GM19467 (cell line): ENCODE measurements at regions not wholly inside any gene's neighbourhood (a gene's known extent, or its start where the extent isn't known, plus 50 kb on each side); places are given as distances from the start of the nearest gene placed in this dataset.

Source experiments
- ATAC-seq: cut with Tn5 transposase; IDR thresholded peaks from one replicate; pipeline ENCODE4 v1.9.1; 2021; ENCODE audit warnings: mild to moderate bottlenecking, moderate library complexity; ENCODE audit not compliant: unreplicated experiment

DNA sequence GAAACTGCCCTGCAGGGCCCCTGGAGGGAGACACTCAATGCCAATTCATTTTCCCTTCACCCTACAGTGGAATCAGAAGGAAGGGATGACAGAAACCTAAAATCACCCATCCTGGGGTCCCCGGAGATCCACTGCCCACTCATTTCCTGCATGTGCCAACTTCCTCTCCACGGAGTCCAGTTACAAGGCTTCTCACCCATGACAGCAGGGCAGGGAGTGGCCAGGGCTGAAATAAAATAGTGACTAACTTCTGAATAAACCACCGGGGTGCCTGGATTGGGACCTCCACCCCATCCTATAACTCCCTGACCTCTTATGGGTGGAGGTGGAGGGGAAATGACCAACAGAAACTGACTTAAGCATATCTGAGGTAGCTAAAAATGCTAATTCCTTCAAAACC is 362.3 kb downstream of the MAFB start:
- ATAC-seq = no peak

GRCh38 chr20:40325006-40325568 is 363.9 kb downstream of the MAFB start:
- ATAC-seq = no peak

DNA sequence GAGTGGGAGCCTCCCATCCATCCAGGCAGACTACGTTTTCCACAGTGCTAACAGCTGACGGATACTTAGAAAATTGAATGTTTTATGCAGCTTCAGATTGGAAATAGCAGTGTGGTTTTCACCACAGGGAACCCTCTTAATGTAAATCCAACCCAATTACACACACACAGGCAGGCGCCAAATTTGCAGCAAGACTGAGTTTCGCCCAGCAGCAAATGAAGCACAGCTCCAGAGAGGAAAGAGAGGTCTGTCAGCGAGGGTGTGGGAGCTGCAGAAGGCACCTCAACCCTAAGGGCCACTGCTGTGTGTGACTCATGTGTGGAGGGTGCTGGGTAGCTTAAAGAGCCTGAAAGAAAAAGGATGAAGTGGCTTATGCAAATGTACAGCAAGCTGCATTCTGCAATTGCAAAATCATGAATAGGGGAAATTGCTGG is 365.7 kb downstream of the MAFB start:
- no peak for ATAC-seq

DNA sequence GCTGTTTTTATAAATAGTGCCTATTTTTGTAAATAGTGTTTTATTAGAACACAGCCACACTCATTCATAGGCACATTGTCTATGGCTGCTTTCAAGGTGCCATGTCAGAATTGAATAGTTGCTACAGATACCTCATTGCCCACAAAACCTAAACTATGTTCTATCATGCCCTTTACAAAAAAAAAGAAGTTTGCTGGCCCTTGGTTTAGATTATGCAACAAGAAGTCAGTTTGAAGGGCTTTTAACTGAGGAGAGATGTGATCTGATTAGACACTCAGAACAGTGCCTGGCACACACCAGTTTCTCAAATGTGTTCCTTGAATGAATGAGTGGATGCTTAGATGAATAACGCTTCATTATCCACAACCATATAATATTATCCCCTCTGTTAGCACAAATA is 366.1 kb downstream of the MAFB start:
- ATAC-seq = no peak

DNA sequence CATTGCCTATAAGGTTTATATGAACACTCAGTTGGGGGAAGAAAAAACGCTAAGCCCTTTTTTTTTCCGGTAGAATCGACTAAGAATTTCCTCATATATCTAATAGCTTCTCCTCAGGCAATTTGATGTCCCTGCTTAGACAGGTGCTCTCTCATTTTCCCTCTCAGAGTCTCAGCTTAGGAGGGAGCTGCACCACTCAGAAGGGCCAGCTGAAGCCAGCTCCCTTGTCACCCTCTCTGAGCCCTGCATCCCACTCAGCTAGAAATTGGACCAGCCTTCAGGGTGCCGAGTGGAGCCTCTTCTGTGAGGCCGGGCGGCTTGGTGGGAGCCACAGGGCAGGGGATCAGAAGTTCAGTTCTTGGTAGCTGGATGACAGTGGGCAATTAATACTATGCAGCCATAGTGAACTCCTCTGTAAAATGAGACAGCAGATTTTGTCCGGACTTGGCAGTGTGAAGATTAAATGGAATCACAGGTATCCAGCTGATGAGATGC is 368.5 kb downstream of the MAFB start:
- ATAC-seq = no peak

GRCh38 chr20:40319741-40320516 is 369.1 kb downstream of the MAFB start:
- ATAC-seq = no peak

GRCh38 chr20:40319056-40319455 is 370.0 kb downstream of the MAFB start:
- ATAC-seq = no peak

GRCh38 chr20:40317156-40317790 is 371.8 kb downstream of the MAFB start:
- ATAC-seq = no peak

DNA sequence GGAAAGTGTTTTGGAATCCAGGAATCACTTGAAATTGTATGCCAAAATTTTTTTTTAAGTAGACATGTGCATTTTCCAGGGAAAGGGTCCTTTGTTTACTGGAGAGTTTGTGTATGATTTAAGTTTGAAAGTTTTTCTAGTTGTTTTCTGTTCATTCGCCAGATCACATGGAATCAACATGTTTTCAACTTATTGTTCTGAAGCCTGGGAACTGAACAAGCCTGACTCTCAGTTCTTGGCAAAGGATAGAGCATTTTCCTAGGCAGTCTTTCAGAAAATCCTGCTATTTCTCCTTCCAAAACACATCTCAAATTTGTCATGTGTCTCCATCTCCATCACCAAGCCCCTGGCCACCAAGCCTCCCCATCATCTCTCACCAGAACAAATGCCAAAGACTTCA is 374.8 kb downstream of the MAFB start:
- no peak for ATAC-seq

DNA sequence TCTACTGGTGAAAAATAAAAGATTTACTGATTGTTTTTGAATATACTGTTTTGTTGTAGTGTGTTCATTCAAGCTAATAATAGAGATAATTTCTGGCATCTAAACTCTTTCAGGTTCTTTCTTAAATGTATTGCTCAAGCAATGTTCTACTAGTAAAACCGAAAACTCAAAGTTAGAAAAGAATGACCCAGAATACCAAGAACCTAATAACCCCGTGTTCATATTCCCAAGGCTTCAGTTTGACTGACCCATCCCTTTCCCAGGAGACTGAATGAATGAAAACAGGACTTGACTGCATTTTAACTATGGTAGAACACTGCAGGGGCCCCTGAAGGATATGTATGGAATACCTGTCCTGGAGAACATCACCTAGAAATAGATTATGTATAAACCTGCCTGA is 375.3 kb downstream of the MAFB start:
- ATAC-seq = no peak

DNA sequence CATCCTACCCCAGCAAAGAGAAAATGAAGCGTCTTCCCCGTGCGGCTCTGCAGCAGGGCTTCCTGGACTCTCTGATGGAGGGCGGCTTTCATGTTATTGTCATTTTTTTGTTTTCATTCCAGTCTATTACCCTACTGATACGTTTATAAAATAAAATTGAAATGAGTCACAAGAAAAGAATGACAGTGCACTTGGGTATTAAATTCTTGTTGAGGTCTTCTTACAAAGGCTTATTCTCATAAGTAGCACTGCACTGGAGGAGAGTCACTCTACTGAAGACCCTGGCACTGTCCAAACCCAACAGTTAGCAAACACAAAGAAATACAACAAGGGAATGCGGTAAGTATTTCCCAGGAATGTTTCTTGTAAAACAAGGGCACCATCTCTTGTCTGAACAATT is 379.3 kb downstream of the MAFB start:
- no peak for ATAC-seq

- ATAC-seq = no peak
Observed at GRCh38 chr20:40307997-40308396, 381.0 kb downstream of the MAFB start.

GRCh38 chr20:40307268-40307667 is 381.8 kb downstream of the MAFB start:
- no peak for ATAC-seq

DNA sequence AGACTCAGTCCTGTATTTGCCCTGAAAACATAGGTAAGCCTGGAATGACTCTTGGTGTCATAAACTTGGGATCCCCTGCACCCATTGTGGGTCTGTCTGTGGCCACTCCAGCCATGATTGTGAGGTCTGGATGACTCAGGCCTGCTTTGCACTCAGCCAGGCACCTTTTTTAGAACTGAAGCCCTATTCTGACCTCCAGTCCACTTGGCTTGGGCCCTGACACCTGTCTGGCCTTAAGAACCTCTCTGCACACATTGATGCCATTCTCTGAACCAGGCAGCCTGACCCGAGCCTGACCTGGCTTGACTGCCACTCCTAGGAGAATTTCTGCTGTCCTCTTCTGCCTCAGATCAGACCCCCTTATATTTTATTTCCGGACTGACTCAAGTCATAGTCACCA is 383.7 kb downstream of the MAFB start:
- no peak for ATAC-seq

DNA sequence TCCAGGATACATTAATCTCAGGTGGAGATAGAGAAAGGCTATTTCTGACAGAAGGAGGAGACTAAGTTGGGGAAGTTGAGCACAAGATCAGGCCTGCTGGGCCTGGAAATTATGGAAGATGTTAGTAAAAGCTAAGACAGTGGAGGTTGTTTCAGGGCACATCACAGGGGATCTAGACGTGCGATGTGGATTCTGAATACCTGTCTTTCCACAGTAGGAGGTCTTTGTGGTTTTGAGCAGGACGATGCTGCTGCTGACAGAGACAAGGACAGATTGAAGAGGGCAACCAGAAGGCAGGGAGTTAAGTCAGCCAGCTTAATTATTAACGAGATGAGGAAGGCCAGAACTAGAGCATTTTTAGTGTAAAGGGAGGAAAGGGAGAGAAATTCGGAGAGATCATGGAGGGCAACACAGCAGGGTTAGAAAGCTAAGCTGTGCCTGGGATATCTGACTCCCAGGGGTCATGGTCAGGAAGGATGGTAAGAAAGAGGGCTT is 384.9 kb downstream of the MAFB start:
- ATAC-seq = no peak

- no peak for ATAC-seq
Observed at GRCh38 chr20:40294747-40295146, 394.3 kb downstream of the MAFB start.

GRCh38 chr20:40294175-40294574 is 394.9 kb downstream of the MAFB start:
- ATAC-seq = no peak

DNA sequence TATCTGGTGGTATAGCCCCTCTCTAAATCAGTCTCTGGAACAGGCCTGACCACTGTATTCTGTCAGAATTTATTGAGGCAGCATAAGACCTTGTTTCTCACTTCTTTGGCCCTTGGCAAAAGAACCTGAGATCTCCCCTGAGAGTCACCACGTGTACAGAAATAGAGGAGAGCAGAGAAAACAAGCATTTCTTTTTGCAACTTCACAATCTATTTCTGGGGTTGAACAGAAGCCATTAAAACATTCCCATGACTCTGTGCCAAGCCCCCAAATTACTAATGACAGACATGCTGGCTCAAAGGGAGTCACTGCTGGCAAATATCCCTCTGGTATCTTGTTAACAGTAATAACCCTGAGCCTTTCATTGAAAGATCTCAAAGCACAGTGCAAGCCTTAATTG is 395.3 kb downstream of the MAFB start:
- no peak for ATAC-seq

GRCh38 chr20:40291493-40292135 is 397.4 kb downstream of the MAFB start:
- no peak for ATAC-seq

GRCh38 chr20:40287683-40288082 is 401.4 kb downstream of the MAFB start:
- ATAC-seq = no peak

DNA sequence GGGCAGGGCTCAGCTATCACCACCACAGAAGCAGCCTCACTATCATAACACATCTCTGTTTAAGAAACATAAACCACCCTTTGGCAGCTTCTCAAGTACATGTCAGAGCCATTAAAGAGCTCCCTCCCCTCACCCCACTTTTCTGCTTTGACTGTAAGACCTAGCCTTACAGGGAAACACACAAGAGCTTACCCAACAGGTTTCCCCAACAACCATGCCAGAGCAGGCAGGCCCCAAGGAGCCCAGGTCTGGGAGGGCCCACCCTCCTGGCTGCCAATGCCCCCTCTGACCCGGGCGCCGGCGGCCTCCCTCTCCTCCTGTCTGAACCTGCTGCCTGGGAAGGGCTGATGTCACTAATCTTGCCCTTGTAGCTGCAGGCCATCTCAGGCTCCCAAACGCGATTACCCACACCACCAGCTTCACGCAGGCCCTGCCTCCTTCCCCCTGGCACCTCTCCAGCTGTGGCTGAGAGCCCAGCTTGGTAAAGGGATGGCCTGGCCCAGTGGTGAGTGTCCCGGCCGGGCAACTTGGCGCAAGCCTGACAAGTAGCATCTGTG is 402.0 kb downstream of the MAFB start:
- no peak for ATAC-seq
